GM13977 (cell line): ENCODE measurements at regions not wholly inside any gene's neighbourhood (a gene's known extent, or its start where the extent isn't known, plus 50 kb on each side); places are given as distances from the start of the nearest gene placed in this dataset.
"Not testable (repeated sequence)": the region's sequence is repeated elsewhere in the genome, so short reads cannot be mapped to it uniquely, and the experiment has no call there.

Experiments used
- DNase-seq: peaks from one replicate; pipeline ENCODE4 v3.0.0; 2012; ENCODE audit warnings: low spot score
- CTCF ChIP-seq: IDR thresholded peaks from 2 replicates; pipeline ENCODE4 v1.5.1; 2012; ENCODE audit warnings: mild to moderate bottlenecking, control low read depth; ENCODE audit not compliant: insufficient read depth; ENCODE audit errors: extremely low read depth, missing control alignments
- in situ Hi-C: fragments of 300-500 bp; cut with MboI; formaldehyde crosslinking; loops from one replicate; pipeline ENCODE4 v1.12.0; 2022; ENCODE audit warnings: low sequenced_read_pairs, low pct_unique_long_range_greater_than_20kb, mixed read lengths, inconsistent platforms; ENCODE audit not compliant: unreplicated experiment

GRCh38 chr17:52923658-52924057 is 765.1 kb upstream of the CA10 start:
- DNase-seq: no peak
- no peak for TF ChIP-seq CTCF
- in situ Hi-C loops: no loop called here

- TF ChIP-seq CTCF: no peak
- DNase-seq: no peak
- in situ Hi-C loops: no loop called here
These were observed 740.7 kb upstream of the CA10 start for GRCh38 chr17:52899235-52899634.

GRCh38 chr17:52895272-52895671 is 736.8 kb upstream of the CA10 start:
- no peak for DNase-seq
- no peak for TF ChIP-seq CTCF
- in situ Hi-C loops: no loop called here

- DNase-seq: no peak
- no peak for TF ChIP-seq CTCF
- in situ Hi-C loops: no loop called here
These were observed 733.8 kb upstream of the CA10 start for GRCh38 chr17:52892334-52892733.

GRCh38 chr17:52885882-52886281 is 727.4 kb upstream of the CA10 start:
- no peak for DNase-seq
- in situ Hi-C loops: no loop called here
- no peak for TF ChIP-seq CTCF

- in situ Hi-C loops, DNase-seq: not testable (repeated sequence)
These were observed 725.5 kb upstream of the CA10 start for GRCh38 chr17:52883907-52884491.

GRCh38 chr17:52846767-52847166 is 688.3 kb upstream of the CA10 start:
- in situ Hi-C loops, DNase-seq: not testable (repeated sequence)

GRCh38 chr17:52841971-52842370 is 683.5 kb upstream of the CA10 start:
- in situ Hi-C loops: no loop called here
- TF ChIP-seq CTCF: no peak
- no peak for DNase-seq
